ENCODE measurements at regions not wholly inside any gene's neighbourhood (a gene's known extent, or its start where the extent isn't known, plus 50 kb on each side); places are given as distances from the start of the nearest gene placed in this dataset.
"Not testable (repeated sequence)": the region's sequence is repeated elsewhere in the genome, so short reads cannot be mapped to it uniquely, and the experiment has no call there.

GRCh38 chr2:52467189-52467588 lies 1300.4 kb upstream of the CHAC2 start:
- DNase-seq (ENCODE audit: insufficient read length, low spot score) (no peak), FAIRE-seq (no peak)
- no peak for TF ChIP-seq POLR2A (IDR thresholded peaks at IDR 0.05; ENCODE audit: low read depth, low read length)

GRCh38 chr2:52465287-52465686 lies 1302.3 kb upstream of the CHAC2 start:
- FAIRE-seq (no peak), DNase-seq (ENCODE audit: insufficient read length, low spot score) (no peak)
- no peak for TF ChIP-seq POLR2A (IDR thresholded peaks at IDR 0.05; ENCODE audit: low read depth, low read length)

- FAIRE-seq (no peak), DNase-seq (ENCODE audit: insufficient read length, low spot score) (no peak)
- no peak for TF ChIP-seq POLR2A (IDR thresholded peaks at IDR 0.05; ENCODE audit: low read depth, low read length)
Measured at GRCh38 chr2:52463457-52463856, 1304.1 kb upstream of the CHAC2 start.

GRCh38 chr2:52456561-52457377 lies 1310.8 kb upstream of the CHAC2 start:
- no peak for TF ChIP-seq POLR2A (IDR thresholded peaks at IDR 0.05; ENCODE audit: low read depth, low read length)
- FAIRE-seq (no peak), DNase-seq (ENCODE audit: insufficient read length, low spot score) (no peak)

GRCh38 chr2:52454962-52455361 lies 1312.6 kb upstream of the CHAC2 start:
- no peak for TF ChIP-seq POLR2A (IDR thresholded peaks at IDR 0.05; ENCODE audit: low read depth, low read length)
- FAIRE-seq (no peak), DNase-seq (ENCODE audit: insufficient read length, low spot score) (no peak)

- no peak for FAIRE-seq
- no peak for DNase-seq (ENCODE audit: insufficient read length, low spot score)
- TF ChIP-seq POLR2A (IDR thresholded peaks at IDR 0.05; ENCODE audit: low read depth, low read length) = no peak
Measured at GRCh38 chr2:52452201-52452600, 1315.4 kb upstream of the CHAC2 start.

GRCh38 chr2:52445686-52446085 lies 1321.9 kb upstream of the CHAC2 start:
- no peak for FAIRE-seq
- no peak for DNase-seq (ENCODE audit: insufficient read length, low spot score)
- TF ChIP-seq POLR2A (IDR thresholded peaks at IDR 0.05; ENCODE audit: low read depth, low read length) = no peak

GRCh38 chr2:52431352-52431760 lies 1336.2 kb upstream of the CHAC2 start:
- no peak for DNase-seq (ENCODE audit: insufficient read length, low spot score)
- no peak for TF ChIP-seq POLR2A (IDR thresholded peaks at IDR 0.05; ENCODE audit: low read depth, low read length)
- FAIRE-seq = no peak

- no peak for TF ChIP-seq POLR2A (IDR thresholded peaks at IDR 0.05; ENCODE audit: low read depth, low read length)
- FAIRE-seq (no peak), DNase-seq (ENCODE audit: insufficient read length, low spot score) (no peak)
Measured at GRCh38 chr2:52429740-52430139, 1337.9 kb upstream of the CHAC2 start.

- TF ChIP-seq POLR2A (IDR thresholded peaks at IDR 0.05; ENCODE audit: low read depth, low read length) = no peak
- DNase-seq (ENCODE audit: insufficient read length, low spot score) (no peak), FAIRE-seq (no peak)
Measured at GRCh38 chr2:52429171-52429570, 1338.4 kb upstream of the CHAC2 start.

GRCh38 chr2:52428224-52428623 lies 1339.4 kb upstream of the CHAC2 start:
- DNase-seq (ENCODE audit: insufficient read length, low spot score) (no peak), FAIRE-seq (no peak)
- no peak for TF ChIP-seq POLR2A (IDR thresholded peaks at IDR 0.05; ENCODE audit: low read depth, low read length)

- no peak for TF ChIP-seq POLR2A (IDR thresholded peaks at IDR 0.05; ENCODE audit: low read depth, low read length)
- FAIRE-seq (no peak), DNase-seq (ENCODE audit: insufficient read length, low spot score) (no peak)
Measured at GRCh38 chr2:52423655-52424054, 1343.9 kb upstream of the CHAC2 start.

GRCh38 chr2:52423111-52423510 lies 1344.5 kb upstream of the CHAC2 start:
- DNase-seq (ENCODE audit: insufficient read length, low spot score) (no peak), FAIRE-seq (no peak)
- no peak for TF ChIP-seq POLR2A (IDR thresholded peaks at IDR 0.05; ENCODE audit: low read depth, low read length)

- FAIRE-seq = no peak
Measured at GRCh38 chr2:52416340-52416739, 1351.3 kb upstream of the CHAC2 start.

GRCh38 chr2:52414561-52415295 lies 1352.9 kb upstream of the CHAC2 start:
- DNase-seq (ENCODE audit: insufficient read length, low spot score) (no peak), FAIRE-seq (no peak)
- TF ChIP-seq POLR2A (IDR thresholded peaks at IDR 0.05; ENCODE audit: low read depth, low read length) = no peak

More at GRCh38 chr2:52416340-52416739, 1351.3 kb upstream of the CHAC2 start:
- no peak for DNase-seq (ENCODE audit: insufficient read length, low spot score)
- no peak for TF ChIP-seq POLR2A (IDR thresholded peaks at IDR 0.05; ENCODE audit: low read depth, low read length)

- not testable (repeated sequence) for FAIRE-seq; DNase-seq (ENCODE audit: insufficient read length, low spot score)
Measured at GRCh38 chr2:52409308-52410118, 1358.1 kb upstream of the CHAC2 start.

Measured in H54 (cell line).